HG03354 (cell line): ENCODE measurements at regions not wholly inside any gene's neighbourhood (a gene's known extent, or its start where the extent isn't known, plus 50 kb on each side); places are given as distances from the start of the nearest gene placed in this dataset.
"Not testable (repeated sequence)": the region's sequence is repeated elsewhere in the genome, so short reads cannot be mapped to it uniquely, and the experiment has no call there.

ENCODE experiments used
- ATAC-seq: cut with Tn5 transposase; IDR thresholded peaks from one replicate; pipeline ENCODE4 v1.9.1; 2021; ENCODE audit warnings: mild to moderate bottlenecking; ENCODE audit not compliant: unreplicated experiment, poor library complexity, severe bottlenecking

DNA sequence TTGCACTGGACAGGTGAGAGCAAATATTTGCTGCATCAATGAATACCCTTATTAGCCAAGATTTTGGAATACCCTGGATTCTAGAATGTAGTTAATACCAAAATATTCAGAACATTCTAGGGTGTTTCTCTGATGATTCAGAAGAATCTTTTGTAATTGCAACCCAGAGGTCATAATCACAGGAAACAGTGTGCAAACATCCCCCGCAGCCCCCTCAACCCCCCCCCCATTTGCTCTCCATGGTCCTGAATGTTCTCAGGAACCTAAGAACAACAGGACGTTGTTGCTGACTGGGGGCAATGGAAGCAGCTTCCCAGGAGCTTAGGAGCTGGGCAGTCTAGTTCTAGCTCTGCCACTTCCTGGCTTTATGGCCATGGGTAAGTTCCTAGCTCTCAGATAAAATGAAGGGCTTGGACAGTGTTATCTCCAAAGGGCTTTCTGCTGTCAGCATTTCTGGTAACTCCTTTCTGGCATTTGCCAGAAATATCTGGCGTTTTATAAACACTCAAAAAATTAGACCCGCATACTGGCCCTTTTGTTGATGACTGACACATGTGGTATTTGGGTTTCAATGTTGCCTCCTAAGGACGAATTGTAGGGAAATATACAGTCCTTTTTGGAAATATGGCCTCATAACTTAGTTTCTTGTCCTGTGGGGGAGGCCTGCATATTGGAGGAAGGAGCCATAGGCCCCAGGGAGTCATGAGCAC lies 178.6 kb downstream of the RRAGC start:
- ATAC-seq: no peak

DNA sequence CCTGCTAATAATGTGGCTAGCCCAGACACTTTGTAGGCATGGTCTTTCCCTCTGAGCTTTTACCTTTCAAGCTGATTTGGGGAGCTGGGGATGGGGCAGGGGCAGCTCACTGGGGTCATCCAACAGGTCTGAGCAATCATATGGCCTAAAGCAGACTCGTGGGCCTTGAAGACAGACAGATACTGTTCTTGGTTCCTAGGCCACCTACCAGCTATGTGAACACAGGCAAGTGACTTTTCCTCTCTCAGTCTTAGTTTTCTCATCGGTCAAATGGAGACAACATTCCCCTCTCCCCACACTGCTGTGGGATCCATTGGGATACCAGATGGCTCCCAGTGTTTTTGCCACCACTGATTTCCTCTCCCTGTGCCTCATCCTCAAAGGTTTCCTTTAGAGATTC lies 181.8 kb downstream of the RRAGC start:
- ATAC-seq: no peak

GRCh38 chr1:38677311-38677710 lies 182.3 kb downstream of the RRAGC start:
- ATAC-seq: no peak

DNA sequence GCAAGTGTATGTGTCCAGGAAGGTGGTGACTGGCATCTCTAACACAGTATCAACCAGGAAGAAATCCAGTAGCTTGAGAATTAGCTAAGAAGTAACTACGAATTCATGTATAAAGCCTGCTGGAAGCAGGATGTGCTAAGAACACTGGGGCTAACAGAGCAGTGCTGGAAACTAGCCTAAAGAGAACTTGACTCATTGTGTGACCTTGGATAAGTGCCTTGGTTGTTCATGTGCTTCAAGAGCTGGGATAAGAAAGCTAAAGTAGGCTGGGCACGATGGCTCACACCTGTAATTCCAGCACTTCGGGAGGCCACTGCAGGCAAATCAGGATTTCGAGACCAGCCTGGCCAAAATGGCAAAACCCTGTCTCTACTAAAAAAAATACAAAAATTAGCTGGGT lies 186.9 kb downstream of the RRAGC start:
- no peak for ATAC-seq

GRCh38 chr1:38671221-38671620 lies 188.4 kb downstream of the RRAGC start:
- ATAC-seq: no peak

DNA sequence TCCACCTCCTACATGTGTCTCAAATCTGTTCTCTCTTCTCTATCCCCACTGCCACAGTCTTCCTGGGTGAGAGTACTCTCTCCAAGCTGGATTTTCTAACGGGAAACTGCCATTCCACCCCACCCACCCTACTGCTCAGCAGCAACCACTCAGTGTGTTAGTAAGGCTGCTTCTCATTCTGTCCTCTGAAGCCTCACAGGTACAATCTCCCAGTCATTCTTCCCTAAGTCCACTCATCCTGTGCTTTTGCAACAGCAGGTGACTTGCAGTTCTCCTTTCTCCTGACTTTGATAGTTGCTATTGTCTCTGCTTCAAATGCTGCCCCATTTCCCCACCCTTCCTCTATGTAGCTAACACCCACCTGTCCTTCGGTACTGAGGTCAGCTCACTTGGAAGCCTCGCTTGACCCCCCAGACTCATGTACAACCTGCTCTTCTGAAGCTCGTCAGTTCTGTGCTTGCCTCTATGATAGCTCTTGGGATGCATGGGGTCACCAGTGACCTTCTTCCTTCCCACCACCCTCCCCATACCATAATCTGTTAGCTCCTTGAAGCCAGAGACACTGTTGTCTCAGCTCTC lies 188.9 kb downstream of the RRAGC start:
- no peak for ATAC-seq

GRCh38 chr1:38667626-38668025 lies 191.9 kb downstream of the RRAGC start:
- no peak for ATAC-seq

DNA sequence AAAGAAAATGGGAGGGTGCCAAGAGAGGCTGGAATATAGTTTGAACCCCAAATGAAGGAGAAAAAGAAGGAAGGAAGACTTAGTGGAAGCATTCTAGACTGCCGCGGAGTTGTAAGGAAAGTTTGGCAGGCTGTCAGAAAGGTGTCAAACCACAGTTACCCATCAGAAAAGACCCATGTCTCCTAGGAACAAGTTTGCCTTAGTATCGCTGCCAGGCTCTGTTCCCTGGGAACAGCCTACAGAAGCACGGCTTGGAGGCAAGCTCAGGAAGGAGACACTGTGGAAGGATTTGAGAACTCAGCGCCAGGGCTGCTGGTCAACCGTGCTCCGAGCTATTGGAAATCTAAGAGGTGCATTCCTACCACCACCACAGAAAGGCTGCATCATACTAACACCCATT lies 197.4 kb downstream of the RRAGC start:
- no peak for ATAC-seq

DNA sequence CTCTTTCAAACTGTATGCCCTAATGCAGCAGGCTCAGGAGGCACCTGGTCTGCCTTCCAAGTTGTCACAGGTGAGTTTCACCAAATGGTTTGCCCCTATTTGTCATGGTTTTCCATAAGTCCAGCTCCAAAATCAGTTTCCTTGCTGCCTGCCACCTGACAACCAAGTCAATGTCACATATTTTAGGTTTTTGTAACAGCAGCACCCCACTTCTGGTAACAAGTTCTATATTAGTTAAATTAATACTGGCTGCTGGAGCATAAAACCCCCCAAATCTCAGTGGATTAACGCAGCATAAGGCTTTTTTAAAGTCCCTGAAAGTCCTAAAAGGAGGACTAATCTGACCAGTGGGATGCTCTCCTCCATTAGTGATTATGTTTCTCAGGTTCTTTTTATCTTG lies 200.7 kb downstream of the RRAGC start:
- ATAC-seq: no peak

DNA sequence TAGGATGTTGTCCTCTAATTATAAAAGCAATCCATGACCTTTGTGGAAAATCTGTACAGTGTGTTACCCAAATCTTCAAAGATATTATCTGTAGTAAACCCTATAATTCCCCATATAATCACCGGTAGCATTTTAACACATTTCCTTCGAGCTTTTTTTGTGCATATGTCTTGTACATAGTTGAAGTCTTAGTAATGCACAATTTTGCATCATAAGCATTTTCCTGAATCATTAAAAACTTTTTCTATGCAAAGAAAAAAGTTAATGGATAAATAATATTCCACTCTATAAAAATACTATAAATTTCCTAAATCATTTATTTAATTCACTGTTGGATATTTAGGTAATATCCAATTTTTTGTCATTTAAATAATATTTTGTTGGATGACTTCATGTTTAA lies 201.7 kb downstream of the RRAGC start:
- ATAC-seq: no peak

- ATAC-seq: no peak
Observed at GRCh38 chr1:38657207-38657840, 202.2 kb downstream of the RRAGC start.

GRCh38 chr1:38656726-38657125 lies 202.8 kb downstream of the RRAGC start:
- ATAC-seq: no peak

DNA sequence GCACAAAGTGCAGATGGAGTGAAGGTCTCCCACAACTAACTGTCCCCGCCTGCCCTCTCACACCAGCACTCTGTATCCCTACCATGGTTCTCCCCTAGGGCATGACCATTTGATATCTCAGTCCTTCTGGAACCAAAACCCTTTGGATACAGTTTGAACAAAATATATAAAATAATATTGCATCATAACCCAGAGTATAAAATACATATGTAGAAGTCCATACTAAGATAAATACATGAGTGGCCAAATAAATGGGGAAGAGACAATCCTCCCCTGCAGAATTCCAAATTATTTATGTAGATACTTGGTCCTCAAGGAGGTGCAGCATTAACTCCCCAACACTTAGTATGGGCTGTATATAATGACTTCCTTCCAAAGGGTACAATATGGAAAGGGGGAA lies 207.4 kb downstream of the RRAGC start:
- ATAC-seq: no peak

- ATAC-seq: no peak
Observed at GRCh38 chr1:38651669-38652068, 207.9 kb downstream of the RRAGC start.

DNA sequence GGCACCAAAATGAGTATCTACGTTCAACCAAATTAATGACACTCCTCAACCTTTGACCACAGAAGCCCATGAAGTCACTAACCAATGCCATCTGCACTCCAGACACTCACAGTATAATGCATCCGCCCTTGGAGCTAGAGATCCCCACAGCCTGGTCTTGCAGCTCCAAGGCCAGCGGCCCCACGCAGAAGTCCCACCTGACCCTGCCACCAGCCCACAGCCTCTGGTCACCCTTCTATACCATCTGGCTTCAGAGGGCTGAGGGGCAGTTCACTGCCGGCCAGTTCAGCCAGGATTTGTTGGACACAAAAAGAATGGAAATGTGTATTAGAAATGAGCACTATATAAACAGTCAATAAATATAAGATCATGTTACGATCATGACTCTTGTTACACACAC lies 211.2 kb downstream of the RRAGC start:
- no peak for ATAC-seq

- not testable (repeated sequence) for ATAC-seq
Observed at GRCh38 chr1:38647341-38647740, 212.2 kb downstream of the RRAGC start.

DNA sequence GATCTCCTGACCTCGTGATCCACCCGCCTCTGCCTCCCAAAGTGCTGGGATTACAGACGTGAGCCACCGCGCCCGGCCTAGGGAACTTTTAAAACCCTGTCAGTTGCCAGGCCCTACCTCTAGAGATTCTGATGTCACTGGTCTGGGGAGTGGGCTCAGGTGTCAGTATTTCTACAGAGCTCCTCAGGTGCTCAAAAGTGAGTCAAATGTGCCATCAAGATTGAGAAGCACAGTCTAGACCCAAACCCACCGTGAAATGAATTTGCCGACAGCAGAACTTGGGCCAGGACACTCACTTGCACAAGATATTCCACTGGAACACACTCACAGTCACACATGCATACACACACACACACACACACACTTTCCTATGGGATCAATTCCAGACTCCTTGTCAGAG lies 215.5 kb downstream of the RRAGC start:
- no peak for ATAC-seq

DNA sequence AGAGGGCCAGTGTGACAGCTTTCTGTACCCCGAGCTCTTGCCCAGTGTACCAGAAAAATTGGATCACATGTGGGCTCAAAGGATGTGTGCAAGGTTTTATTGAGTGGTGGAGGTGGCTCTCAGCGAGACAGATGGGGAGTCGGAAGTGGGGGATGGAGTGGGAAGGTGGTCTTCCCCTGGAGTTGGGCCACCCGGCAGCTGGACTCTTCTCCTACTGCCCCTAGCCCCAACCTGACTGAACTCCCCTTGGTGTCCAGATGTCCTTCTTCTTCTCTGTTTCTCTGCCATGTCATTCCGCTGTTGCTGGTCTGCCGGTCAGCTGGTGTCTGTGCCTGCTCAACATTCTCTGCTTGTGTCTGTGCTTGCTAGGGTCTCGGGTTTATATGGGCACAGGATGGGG lies 217.9 kb downstream of the RRAGC start:
- no peak for ATAC-seq

GRCh38 chr1:38640371-38640770 lies 219.2 kb downstream of the RRAGC start:
- no peak for ATAC-seq

- ATAC-seq: no peak
Observed at GRCh38 chr1:38628241-38628640, 231.3 kb downstream of the RRAGC start.

DNA sequence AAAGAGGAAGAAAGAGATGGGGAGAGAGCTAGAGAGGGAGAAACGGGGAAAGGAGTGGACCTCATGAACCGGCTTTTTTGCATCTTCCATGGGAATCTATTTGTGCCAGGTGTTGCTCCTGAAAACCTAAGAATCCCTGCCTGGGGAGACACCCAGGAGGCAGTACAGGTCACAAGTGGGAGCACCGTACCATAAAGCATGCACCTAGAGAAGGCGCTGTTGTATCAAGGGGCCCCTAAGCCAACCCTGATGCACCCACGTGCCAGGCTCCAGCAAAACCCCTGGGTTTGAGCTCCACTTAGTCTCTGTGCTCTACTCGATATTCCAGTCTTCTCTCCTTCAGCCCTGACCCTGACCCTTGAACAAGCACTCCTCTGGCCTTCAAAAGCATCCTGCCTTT lies 233.6 kb downstream of the RRAGC start:
- ATAC-seq: no peak
